ENCODE measurements at regions not wholly inside any gene's neighbourhood (a gene's known extent, or its start where the extent isn't known, plus 50 kb on each side); places are given as distances from the start of the nearest gene placed in this dataset.
"Not testable (repeated sequence)": the region's sequence is repeated elsewhere in the genome, so short reads cannot be mapped to it uniquely, and the experiment has no call there.

GRCh38 chr1:48082271-48082962 is 85.2 kb upstream of the TRABD2B start:
- no peak for DNase-seq

- no peak for DNase-seq
These were observed 83.4 kb upstream of the TRABD2B start for GRCh38 chr1:48080331-48081255.

DNA sequence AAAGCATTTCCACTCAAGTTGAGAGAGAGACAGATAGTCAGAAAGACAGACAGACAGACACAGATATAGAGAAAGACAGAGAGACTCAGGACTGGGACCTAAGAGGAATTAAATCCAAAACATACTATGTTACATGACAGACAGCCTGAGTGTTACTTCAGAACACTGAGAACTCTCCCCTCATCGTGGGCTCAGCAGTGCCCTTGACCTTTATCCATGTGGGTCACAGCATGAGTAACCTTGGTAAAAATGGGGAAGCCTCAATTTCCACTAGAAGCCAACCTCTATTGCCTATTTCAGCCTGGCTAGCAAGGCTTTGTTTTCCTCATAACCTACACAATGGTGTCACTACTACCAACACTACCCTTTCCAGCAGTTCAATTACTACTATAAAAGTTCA is 81.9 kb upstream of the TRABD2B start:
- DNase-seq: no peak

GRCh38 chr1:48077795-48078222 is 80.6 kb upstream of the TRABD2B start:
- DNase-seq: no peak

GRCh38 chr1:48076017-48076416 is 78.8 kb upstream of the TRABD2B start:
- DNase-seq: no peak

DNA sequence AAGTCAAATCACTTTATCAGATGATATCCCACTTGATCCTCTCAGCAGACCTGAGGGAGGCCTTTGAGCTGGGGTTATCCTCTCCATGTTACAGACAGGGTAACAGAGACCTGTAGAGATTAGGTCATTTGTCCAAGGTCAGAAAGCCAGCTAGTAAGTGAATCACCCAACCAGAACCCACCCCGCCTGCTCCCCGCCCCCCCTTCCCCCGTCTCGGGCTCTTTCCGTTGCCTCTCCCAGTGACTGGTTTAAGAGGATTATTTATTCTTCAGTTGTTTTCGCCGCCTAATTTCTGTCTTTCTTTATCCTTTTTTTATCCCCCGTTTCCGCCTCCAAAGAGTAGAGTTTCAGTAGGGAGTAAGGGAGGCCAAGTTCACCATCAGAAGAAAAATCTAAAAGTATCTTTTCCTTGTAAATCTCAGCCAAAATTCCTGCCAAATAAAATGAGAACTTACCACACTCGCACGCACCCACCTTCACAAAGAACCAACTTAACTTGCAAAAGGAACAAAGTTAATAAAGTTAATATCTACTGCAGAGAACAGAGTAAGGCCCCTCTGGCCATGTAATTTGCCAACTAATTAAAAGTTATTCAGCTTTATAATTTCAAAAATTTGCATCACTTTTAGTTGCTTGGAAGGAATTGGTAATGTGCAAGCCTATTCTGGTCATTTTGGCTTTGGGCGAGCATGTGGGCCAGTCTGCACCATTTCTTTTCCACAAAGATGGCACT is 76.8 kb upstream of the TRABD2B start:
- DNase-seq: no peak

- no peak for DNase-seq
These were observed 74.3 kb upstream of the TRABD2B start for GRCh38 chr1:48071513-48071912.

DNA sequence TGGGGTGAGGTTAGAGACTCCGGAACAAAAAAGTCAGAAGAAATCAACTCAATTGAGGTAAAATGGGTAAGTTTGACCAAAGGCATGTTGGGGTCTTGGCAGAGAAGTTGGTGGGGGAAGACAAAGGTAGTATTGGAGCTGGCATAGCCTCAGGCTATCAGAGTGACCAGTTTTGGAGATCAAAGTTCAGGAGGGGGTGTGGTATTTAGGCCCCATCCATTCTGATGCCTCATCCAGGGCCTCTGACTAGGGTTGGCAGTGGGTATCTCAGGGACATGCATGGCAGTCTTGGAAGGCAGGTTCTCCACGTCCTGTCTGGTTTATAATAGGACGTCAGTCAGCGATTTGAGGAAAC is 73.2 kb upstream of the TRABD2B start:
- DNase-seq: no peak

- no peak for DNase-seq
These were observed 72.6 kb upstream of the TRABD2B start for GRCh38 chr1:48069662-48070395.

DNA sequence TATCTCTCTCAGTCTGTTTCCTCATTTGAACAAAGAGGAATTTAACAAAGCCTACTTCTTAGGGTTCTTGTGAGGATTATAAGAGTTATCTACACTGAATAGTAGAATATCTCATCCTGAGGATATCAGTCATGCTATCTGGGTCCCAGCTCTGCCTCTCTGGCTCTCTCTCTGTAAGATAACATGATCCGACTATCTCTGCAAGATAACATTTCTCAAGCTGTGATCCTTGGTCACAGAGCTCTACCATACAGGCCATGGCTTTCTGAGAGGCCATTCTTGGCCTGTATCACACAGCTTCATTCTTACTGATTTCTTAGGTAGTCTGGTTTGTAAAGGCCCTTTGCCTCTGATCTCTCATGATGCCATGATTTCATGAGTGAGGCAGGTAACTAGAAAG is 71.0 kb upstream of the TRABD2B start:
- no peak for DNase-seq

DNA sequence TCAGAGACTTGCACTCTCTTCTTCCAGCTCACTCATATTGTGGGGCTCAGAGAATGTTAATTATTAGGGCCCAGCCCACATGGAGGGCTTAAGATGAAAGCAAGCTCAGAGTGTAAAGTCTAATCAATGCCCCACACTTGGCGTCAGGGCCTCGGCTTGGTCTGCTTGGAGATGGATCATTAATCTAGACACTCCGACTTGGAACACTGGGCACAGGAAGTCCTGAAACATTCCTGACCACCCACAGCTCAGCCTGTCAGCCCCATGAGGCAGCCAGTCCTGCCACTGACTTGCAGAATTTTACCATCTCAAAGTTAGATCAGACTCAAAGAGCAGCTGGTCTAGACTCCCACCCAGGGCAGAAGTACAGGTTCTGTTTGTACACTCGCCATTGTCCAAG is 69.8 kb upstream of the TRABD2B start:
- no peak for DNase-seq

DNA sequence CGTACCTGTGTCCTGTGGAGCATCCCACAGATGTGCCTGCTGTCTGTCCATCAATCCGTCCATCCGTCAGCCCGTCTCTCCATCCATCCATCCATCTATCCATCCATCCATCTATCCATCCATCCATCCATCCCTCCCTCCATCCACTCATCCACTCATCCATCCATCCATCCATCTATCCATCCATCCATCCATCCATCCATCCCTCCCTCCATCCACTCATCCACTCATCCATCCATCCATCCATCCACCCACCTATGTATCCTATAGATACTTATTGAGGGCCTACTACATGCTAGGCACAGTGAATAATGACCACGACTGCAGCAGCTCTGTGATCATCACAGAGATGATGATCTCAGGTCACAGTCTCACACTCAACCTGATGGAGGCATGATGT is 67.5 kb upstream of the TRABD2B start:
- DNase-seq: not testable (repeated sequence)

- no peak for DNase-seq
These were observed 65.2 kb upstream of the TRABD2B start for GRCh38 chr1:48062353-48062752.

- DNase-seq: no peak
These were observed 64.3 kb upstream of the TRABD2B start for GRCh38 chr1:48061162-48062136.

DNA sequence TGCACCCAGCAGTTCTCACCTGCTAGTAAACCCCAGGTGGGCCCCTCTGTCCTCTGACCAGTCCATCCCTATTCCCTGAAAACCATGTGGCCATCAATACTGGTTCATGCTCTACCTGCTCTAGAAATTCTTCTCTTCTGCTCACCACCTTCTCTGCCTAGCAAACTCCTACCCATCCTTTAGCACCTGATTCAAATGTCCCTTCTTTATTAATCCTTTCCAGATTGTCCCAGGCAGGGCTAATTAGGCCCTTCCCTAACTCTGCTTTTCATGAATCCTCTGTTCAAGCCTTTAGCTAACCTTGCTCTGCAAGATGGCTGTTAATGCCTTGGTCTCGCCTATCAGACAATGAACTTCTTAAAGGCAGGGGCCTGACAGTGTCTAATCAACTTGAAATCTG is 62.1 kb upstream of the TRABD2B start:
- no peak for DNase-seq

DNA sequence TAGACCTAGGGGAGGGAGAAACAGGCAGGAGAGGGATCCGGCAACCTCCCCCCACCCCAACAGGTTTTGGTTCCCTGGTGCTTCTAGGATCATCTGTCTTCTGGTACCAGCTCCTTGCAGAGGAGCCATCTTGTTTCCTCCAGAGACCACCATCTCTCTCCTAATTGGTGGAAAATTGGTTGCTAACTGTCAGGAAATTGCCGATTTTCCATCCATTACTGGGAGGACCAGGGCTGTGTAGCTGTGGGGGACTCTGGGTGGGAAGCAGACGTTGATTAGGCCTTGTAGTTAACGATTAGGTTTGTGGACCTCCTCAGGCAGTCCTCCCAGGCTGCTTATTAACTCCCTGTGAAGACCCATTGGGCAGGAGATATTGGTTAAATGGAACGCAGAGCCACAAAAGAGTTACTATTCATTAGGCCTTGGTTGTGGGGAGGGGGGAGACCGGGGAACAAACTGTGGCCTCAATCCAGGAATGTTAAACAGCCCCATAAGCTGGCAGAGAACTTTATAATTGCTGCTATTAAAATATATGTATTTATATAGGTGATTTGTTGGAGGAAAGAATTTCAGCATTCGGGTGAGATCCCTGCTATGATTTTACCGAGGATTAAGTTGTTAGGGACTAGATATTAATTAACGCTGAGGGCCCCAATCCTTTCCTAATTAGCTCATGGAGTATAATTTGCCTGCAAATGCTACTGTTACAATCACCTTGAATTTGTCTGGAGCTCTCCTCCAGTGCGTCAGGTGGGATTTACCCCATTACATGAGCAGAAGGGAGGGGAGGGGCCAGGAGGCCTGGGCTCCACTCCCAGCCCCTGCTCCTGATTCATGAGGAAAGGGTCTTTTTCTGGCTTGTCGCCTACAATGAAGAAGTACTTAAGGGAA is 61.2 kb upstream of the TRABD2B start:
- DNase-seq: no peak

- DNase-seq: no peak
These were observed 60.1 kb upstream of the TRABD2B start for GRCh38 chr1:48057249-48057648.

- DNase-seq: no peak
These were observed 58.9 kb upstream of the TRABD2B start for GRCh38 chr1:48055876-48056764.

DNA sequence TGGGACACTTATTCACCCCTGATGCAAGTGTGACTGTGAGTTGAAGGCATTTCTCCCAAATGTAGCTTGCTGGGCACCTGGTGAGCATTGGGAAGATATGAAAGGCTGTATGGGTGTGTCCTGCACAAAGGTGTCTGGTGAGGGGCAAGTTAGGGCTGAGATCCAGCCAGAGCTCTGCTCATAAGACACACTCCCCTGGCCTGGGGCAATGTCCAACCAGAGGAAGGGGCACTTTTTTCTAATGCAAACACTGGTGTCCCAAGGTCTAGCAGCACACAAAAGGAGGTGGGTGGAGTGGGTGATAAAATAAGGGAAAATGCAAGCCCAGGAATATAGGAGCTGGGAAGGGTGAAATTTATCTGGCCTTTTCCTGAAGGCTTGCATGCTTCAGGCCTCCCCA is 57.0 kb upstream of the TRABD2B start:
- DNase-seq: no peak

DNA sequence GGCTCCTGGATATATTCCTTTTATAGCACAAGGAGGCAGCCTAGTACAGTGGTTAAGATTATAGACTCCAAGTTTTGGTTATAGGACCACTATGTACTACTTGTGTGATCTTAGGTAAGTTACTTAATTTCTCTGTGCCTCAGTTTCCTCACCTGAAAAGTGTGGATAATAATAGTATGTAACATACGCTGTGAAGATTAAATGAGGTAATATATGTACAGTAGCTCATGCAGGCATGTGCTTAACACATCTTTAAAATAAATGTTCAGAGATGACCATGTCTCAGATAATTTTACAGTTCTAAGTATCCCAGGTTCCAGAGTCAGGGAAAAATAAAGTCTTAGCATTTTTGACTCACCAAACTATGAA is 55.7 kb upstream of the TRABD2B start:
- DNase-seq: no peak
